GM18502 (cell line): ENCODE measurements at regions not wholly inside any gene's neighbourhood (a gene's known extent, or its start where the extent isn't known, plus 50 kb on each side); places are given as distances from the start of the nearest gene placed in this dataset.

ENCODE experiments used
- ATAC-seq: cut with Tn5 transposase; IDR thresholded peaks from one replicate; pipeline ENCODE4 v1.9.1; 2021; ENCODE audit warnings: mild to moderate bottlenecking; ENCODE audit not compliant: unreplicated experiment, poor library complexity

GRCh38 chr13:21988624-21989023, 317.8 kb downstream of the FGF9 start:
- ATAC-seq = no peak

- ATAC-seq = no peak
Observed at GRCh38 chr13:21996049-21996448, 325.2 kb downstream of the FGF9 start.

GRCh38 chr13:21997726-21998125, 326.9 kb downstream of the FGF9 start:
- no peak for ATAC-seq

GRCh38 chr13:21998279-21998990, 327.6 kb downstream of the FGF9 start:
- ATAC-seq = no peak

GRCh38 chr13:21999666-22000065, 328.8 kb downstream of the FGF9 start:
- no peak for ATAC-seq

- ATAC-seq = no peak
Observed at GRCh38 chr13:22000191-22000590, 329.3 kb downstream of the FGF9 start.

- no peak for ATAC-seq
Observed at GRCh38 chr13:22001336-22001735, 330.5 kb downstream of the FGF9 start.

- no peak for ATAC-seq
Observed at GRCh38 chr13:22002893-22003292, 332.0 kb downstream of the FGF9 start.

- no peak for ATAC-seq
Observed at GRCh38 chr13:22009500-22009899, 338.6 kb downstream of the FGF9 start.

GRCh38 chr13:22009937-22010336, 339.1 kb downstream of the FGF9 start:
- no peak for ATAC-seq

GRCh38 chr13:22012686-22013085, 341.8 kb downstream of the FGF9 start:
- ATAC-seq = no peak

- ATAC-seq = no peak
Observed at GRCh38 chr13:22014469-22014868, 343.6 kb downstream of the FGF9 start.

GRCh38 chr13:22017226-22017625, 346.4 kb downstream of the FGF9 start:
- ATAC-seq = peak; percentile 96

- no peak for ATAC-seq
Observed at GRCh38 chr13:22018076-22018835, 347.4 kb downstream of the FGF9 start.

GRCh38 chr13:22018836-22019210, 347.9 kb downstream of the FGF9 start:
- ATAC-seq = no peak

- no peak for ATAC-seq
Observed at GRCh38 chr13:22024381-22024994, 353.6 kb downstream of the FGF9 start.

GRCh38 chr13:22027566-22027965, 356.7 kb downstream of the FGF9 start:
- ATAC-seq = no peak

- no peak for ATAC-seq
Observed at GRCh38 chr13:22028831-22029230, 358.0 kb downstream of the FGF9 start.

GRCh38 chr13:22030321-22030720, 359.4 kb downstream of the FGF9 start:
- ATAC-seq = no peak

- no peak for ATAC-seq
Observed at GRCh38 chr13:22031702-22032286, 360.9 kb downstream of the FGF9 start.

- no peak for ATAC-seq
Observed at GRCh38 chr13:22032905-22033304, 362.0 kb downstream of the FGF9 start.
